Activated T-helper 2 cell treated with anti-CD3 and anti-CD28 coated beads, Interferon-gamma antibody, Interleukin-2, Interleukin-4, amounts not matched to agents 10 μg/mL and 5 μg/mL and 100 μg/mL, durations not matched to agents 14 hours and 24 hours and 36 hours (primary cell): ENCODE measurements at regions not wholly inside any gene's neighbourhood (a gene's known extent, or its start where the extent isn't known, plus 50 kb on each side); places are given as distances from the start of the nearest gene placed in this dataset.

Experiments
- DNase-seq: peaks from one replicate; pipeline ENCODE4 v3.0.0; 2021; ENCODE audit warnings: low spot score
- H3K27ac Mint-ChIP-seq: one replicate; pipeline ENCODE4 v1.8.0; 2021; ENCODE audit warnings: mixed read lengths
- H3K27me3 Mint-ChIP-seq: one replicate; pipeline ENCODE4 v1.8.0; 2021; ENCODE audit warnings: low read depth, mixed read lengths
- H3K36me3 Mint-ChIP-seq: one replicate; pipeline ENCODE4 v1.8.0; 2021; ENCODE audit warnings: low read depth, mixed read lengths
- H3K4me1 Mint-ChIP-seq: one replicate; pipeline ENCODE4 v1.8.0; 2021; ENCODE audit warnings: low read depth, mixed read lengths
- H3K4me3 Mint-ChIP-seq: one replicate; pipeline ENCODE4 v1.8.0; 2021; ENCODE audit warnings: low read depth, mild to moderate bottlenecking, moderate library complexity, mixed read lengths
- H3K9me3 Mint-ChIP-seq: one replicate; pipeline ENCODE4 v1.8.0; 2021; ENCODE audit warnings: mixed read lengths
- intact Hi-C: fragments of 100-400 bp; cut with micrococcal nuclease; formaldehyde crosslinking; loops from one replicate; pipeline ENCODE4 v1.15.1; 2023

- Mint-ChIP-seq H3K4me3 (no peak overlapping the region), H3K27me3 (no peaks in the 10 kb centered on the region), H3K4me1 (no peaks in the 10 kb centered on the region), H3K27ac (no peak overlapping the region), H3K9me3 (peaks cover 18% of the 10 kb centered on the region), H3K36me3 (no peaks in the 10 kb centered on the region)
- DNase-seq, result no peak
- intact Hi-C loops, result no loop called here
These were observed 499.8 kb downstream of the LIG4 start for GRCh38 chr13:107715496-107715895.

GRCh38 chr13:107713314-107713713 is 502.0 kb downstream of the LIG4 start:
- H3K27me3 Mint-ChIP-seq, result no peaks in the 10 kb centered on the region
- H3K4me3 Mint-ChIP-seq, result no peak overlapping the region
- DNase-seq, result no peak
- H3K9me3 Mint-ChIP-seq, result peaks cover 8% of the 10 kb centered on the region
- H3K36me3 Mint-ChIP-seq, result no peaks in the 10 kb centered on the region
- intact Hi-C loops, result no loop called here
- H3K27ac Mint-ChIP-seq, result no peak overlapping the region
- no peaks in the 10 kb centered on the region for H3K4me1 Mint-ChIP-seq

- Mint-ChIP-seq H3K27ac (no peak overlapping the region), H3K4me3 (no peak overlapping the region), H3K9me3 (peaks cover 8% of the 10 kb centered on the region), H3K27me3 (no peaks in the 10 kb centered on the region), H3K36me3 (no peaks in the 10 kb centered on the region), H3K4me1 (no peaks in the 10 kb centered on the region)
- intact Hi-C loops, result no loop called here
- no peak for DNase-seq
These were observed 503.0 kb downstream of the LIG4 start for GRCh38 chr13:107712145-107712860.

- DNase-seq, result no peak
- Mint-ChIP-seq H3K4me1 (no peaks in the 10 kb centered on the region), H3K4me3 (no peak overlapping the region), H3K27me3 (no peaks in the 10 kb centered on the region), H3K36me3 (no peaks in the 10 kb centered on the region), H3K9me3 (peaks cover 4% of the 10 kb centered on the region), H3K27ac (no peak overlapping the region)
- intact Hi-C loops, result no loop called here
These were observed 525.2 kb downstream of the LIG4 start for GRCh38 chr13:107690181-107690580.

GRCh38 chr13:107685876-107686275 is 529.5 kb downstream of the LIG4 start:
- no peak overlapping the region for H3K27ac Mint-ChIP-seq
- H3K4me1 Mint-ChIP-seq, result no peaks in the 10 kb centered on the region

GRCh38 chr13:107681600-107681999 is 533.7 kb downstream of the LIG4 start:
- Mint-ChIP-seq H3K9me3 (peaks cover 7% of the 10 kb centered on the region), H3K27ac (no peak overlapping the region), H3K27me3 (no peaks in the 10 kb centered on the region), H3K4me3 (no peak overlapping the region), H3K4me1 (no peaks in the 10 kb centered on the region), H3K36me3 (no peaks in the 10 kb centered on the region)
- intact Hi-C loops, result no loop called here
- no peak for DNase-seq

More at GRCh38 chr13:107685876-107686275, 529.5 kb downstream of the LIG4 start:
- Mint-ChIP-seq H3K4me3 (no peak overlapping the region), H3K27me3 (no peaks in the 10 kb centered on the region), H3K9me3 (peaks cover 7% of the 10 kb centered on the region), H3K36me3 (no peaks in the 10 kb centered on the region)
- intact Hi-C loops, result no loop called here
- DNase-seq, result no peak

- Mint-ChIP-seq H3K36me3 (no peaks in the 10 kb centered on the region), H3K4me1 (no peaks in the 10 kb centered on the region), H3K27me3 (no peaks in the 10 kb centered on the region), H3K27ac (no peak overlapping the region), H3K4me3 (no peak overlapping the region), H3K9me3 (peaks cover 7% of the 10 kb centered on the region)
- DNase-seq, result no peak
- intact Hi-C loops, result no loop called here
These were observed 535.2 kb downstream of the LIG4 start for GRCh38 chr13:107680115-107680514.

- Mint-ChIP-seq H3K4me1 (no peaks in the 10 kb centered on the region), H3K27me3 (no peaks in the 10 kb centered on the region), H3K36me3 (no peaks in the 10 kb centered on the region), H3K4me3 (no peak overlapping the region), H3K27ac (no peak overlapping the region), H3K9me3 (peaks cover 9% of the 10 kb centered on the region)
- DNase-seq, result no peak
- intact Hi-C loops, result no loop called here
These were observed 537.2 kb downstream of the LIG4 start for GRCh38 chr13:107678075-107678689.

- Mint-ChIP-seq H3K9me3 (peaks cover 15% of the 10 kb centered on the region), H3K4me3 (no peak overlapping the region), H3K27ac (no peak overlapping the region), H3K36me3 (no peaks in the 10 kb centered on the region), H3K27me3 (no peaks in the 10 kb centered on the region), H3K4me1 (no peaks in the 10 kb centered on the region)
- intact Hi-C loops, result no loop called here
- no peak for DNase-seq
These were observed 539.3 kb downstream of the LIG4 start for GRCh38 chr13:107675847-107676550.

GRCh38 chr13:107669391-107669993 is 545.8 kb downstream of the LIG4 start:
- Mint-ChIP-seq H3K36me3 (no peaks in the 10 kb centered on the region), H3K4me3 (no peak overlapping the region), H3K9me3 (peaks cover 12% of the 10 kb centered on the region), H3K27me3 (no peaks in the 10 kb centered on the region), H3K4me1 (no peaks in the 10 kb centered on the region), H3K27ac (no peak overlapping the region)
- intact Hi-C loops, result no loop called here
- DNase-seq, result no peak

- DNase-seq, result no peak
- H3K4me1 Mint-ChIP-seq, result no peaks in the 10 kb centered on the region
- no peak overlapping the region for H3K4me3 Mint-ChIP-seq
- H3K9me3 Mint-ChIP-seq, result peaks cover 9% of the 10 kb centered on the region
- H3K27ac Mint-ChIP-seq, result no peak overlapping the region
- intact Hi-C loops, result no loop called here
- H3K36me3 Mint-ChIP-seq, result no peaks in the 10 kb centered on the region
- no peaks in the 10 kb centered on the region for H3K27me3 Mint-ChIP-seq
These were observed 549.3 kb downstream of the LIG4 start for GRCh38 chr13:107665926-107666458.

- intact Hi-C loops, result loop anchor here (2.0 kb wide), 1 partner anchor 439 kb away; no protein-coding TSS in a partner anchor
These were observed 565.1 kb downstream of the LIG4 start for GRCh38 chr13:107650081-107650701.

More at GRCh38 chr13:107650081-107650701, 565.1 kb downstream of the LIG4 start:
- Mint-ChIP-seq H3K9me3 (peaks cover 5% of the 10 kb centered on the region), H3K4me1 (no peaks in the 10 kb centered on the region), H3K4me3 (no peak overlapping the region), H3K27ac (no peak overlapping the region), H3K27me3 (no peaks in the 10 kb centered on the region), H3K36me3 (no peaks in the 10 kb centered on the region)
- peak; percentile 10 for DNase-seq
